Panc1 (cell line): ENCODE measurements at regions not wholly inside any gene's neighbourhood (a gene's known extent, or its start where the extent isn't known, plus 50 kb on each side); places are given as distances from the start of the nearest gene placed in this dataset.

Experiments used
- POLR2AphosphoS5 ChIP-seq: IDR thresholded peaks from 2 replicates; pipeline ENCODE4 v1.6.1; 2012; ENCODE audit warnings: mild to moderate bottlenecking, low read depth, low read length, moderate library complexity
- SIN3A ChIP-seq: IDR thresholded peaks from 2 replicates; pipeline ENCODE4 v1.6.1; 2012; ENCODE audit warnings: low read depth, mild to moderate bottlenecking, low read length, moderate library complexity, borderline replicate concordance; ENCODE audit not compliant: insufficient read depth
- TCF7L2 ChIP-seq: IDR thresholded peaks from 2 replicates; pipeline ENCODE4 v1.6.1; 2011; ENCODE audit warnings: mild to moderate bottlenecking, low read depth, low read length, inconsistent platforms
- TF ChIP-seq, protein P1 (sequence below): fragments of 450-650 bp; IDR thresholded peaks from 2 replicates; pipeline ENCODE4 v1.5.1; 2017; ENCODE audit warnings: mild to moderate bottlenecking
- TF ChIP-seq, protein P2 (sequence below), 2 experiments: IDR thresholded peaks; 2 replicates each; pipeline ENCODE4 v1.6.1; 2011 to 2012; ENCODE audit warnings: low read depth in 2 of 2, control low read depth in 1 of 2, low read length in 1 of 2, mild to moderate bottlenecking in 1 of 2, moderate library complexity in 1 of 2; ENCODE audit not compliant: insufficient read depth in 1 of 2

DNA sequence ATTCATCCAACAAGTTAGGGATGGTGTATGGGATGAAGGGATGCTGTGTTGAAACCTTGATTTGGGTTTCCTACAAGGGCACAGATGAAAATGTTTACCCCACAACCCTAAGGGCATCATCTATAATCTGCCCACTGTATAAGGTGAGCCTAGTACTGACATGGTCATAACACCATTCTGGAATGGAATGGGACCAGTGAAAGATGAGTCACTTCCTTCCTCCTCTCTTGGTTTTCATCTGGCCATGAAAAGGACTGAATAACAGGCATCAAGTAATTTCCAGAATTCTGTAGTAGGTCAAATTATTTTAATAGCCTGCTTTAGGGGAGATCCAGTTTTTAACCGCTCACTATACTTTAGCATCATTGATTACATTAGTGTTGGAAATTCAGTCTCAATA lies 538.6 kb downstream of the NR2F2 start:
- TF ChIP-seq, protein P1, sequence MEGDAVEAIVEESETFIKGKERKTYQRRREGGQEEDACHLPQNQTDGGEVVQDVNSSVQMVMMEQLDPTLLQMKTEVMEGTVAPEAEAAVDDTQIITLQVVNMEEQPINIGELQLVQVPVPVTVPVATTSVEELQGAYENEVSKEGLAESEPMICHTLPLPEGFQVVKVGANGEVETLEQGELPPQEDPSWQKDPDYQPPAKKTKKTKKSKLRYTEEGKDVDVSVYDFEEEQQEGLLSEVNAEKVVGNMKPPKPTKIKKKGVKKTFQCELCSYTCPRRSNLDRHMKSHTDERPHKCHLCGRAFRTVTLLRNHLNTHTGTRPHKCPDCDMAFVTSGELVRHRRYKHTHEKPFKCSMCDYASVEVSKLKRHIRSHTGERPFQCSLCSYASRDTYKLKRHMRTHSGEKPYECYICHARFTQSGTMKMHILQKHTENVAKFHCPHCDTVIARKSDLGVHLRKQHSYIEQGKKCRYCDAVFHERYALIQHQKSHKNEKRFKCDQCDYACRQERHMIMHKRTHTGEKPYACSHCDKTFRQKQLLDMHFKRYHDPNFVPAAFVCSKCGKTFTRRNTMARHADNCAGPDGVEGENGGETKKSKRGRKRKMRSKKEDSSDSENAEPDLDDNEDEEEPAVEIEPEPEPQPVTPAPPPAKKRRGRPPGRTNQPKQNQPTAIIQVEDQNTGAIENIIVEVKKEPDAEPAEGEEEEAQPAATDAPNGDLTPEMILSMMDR = no peak
- TF ChIP-seq, protein P2, sequence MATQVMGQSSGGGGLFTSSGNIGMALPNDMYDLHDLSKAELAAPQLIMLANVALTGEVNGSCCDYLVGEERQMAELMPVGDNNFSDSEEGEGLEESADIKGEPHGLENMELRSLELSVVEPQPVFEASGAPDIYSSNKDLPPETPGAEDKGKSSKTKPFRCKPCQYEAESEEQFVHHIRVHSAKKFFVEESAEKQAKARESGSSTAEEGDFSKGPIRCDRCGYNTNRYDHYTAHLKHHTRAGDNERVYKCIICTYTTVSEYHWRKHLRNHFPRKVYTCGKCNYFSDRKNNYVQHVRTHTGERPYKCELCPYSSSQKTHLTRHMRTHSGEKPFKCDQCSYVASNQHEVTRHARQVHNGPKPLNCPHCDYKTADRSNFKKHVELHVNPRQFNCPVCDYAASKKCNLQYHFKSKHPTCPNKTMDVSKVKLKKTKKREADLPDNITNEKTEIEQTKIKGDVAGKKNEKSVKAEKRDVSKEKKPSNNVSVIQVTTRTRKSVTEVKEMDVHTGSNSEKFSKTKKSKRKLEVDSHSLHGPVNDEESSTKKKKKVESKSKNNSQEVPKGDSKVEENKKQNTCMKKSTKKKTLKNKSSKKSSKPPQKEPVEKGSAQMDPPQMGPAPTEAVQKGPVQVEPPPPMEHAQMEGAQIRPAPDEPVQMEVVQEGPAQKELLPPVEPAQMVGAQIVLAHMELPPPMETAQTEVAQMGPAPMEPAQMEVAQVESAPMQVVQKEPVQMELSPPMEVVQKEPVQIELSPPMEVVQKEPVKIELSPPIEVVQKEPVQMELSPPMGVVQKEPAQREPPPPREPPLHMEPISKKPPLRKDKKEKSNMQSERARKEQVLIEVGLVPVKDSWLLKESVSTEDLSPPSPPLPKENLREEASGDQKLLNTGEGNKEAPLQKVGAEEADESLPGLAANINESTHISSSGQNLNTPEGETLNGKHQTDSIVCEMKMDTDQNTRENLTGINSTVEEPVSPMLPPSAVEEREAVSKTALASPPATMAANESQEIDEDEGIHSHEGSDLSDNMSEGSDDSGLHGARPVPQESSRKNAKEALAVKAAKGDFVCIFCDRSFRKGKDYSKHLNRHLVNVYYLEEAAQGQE (IDR thresholded peaks at IDR 0.05; ENCODE audit: insufficient read depth in 1 of 2, low read depth in 2 of 2, low read length in 1 of 2) = no peak
- TF ChIP-seq POLR2AphosphoS5 (no peak), SIN3A (no peak), TCF7L2 (no peak)
